Parathyroid adenoma (tissue), 2 donors: ENCODE measurements at regions not wholly inside any gene's neighbourhood (a gene's known extent, or its start where the extent isn't known, plus 50 kb on each side); places are given as distances from the start of the nearest gene placed in this dataset.

ENCODE experiments used
- H2AFZ ChIP-seq: fragments of 300-600 bp; sonication (generic); one replicate; pipeline ENCODE4 v1.7.0; 2017; ENCODE audit warnings: antibody characterized with exemption, mild to moderate bottlenecking
- H3K27ac ChIP-seq: fragments of 300-600 bp; sonication (generic); one replicate; pipeline ENCODE4 v1.7.0; 2017
- H3K27me3 ChIP-seq: fragments of 300-600 bp; sonication (generic); one replicate; pipeline ENCODE4 v1.7.0; 2017; ENCODE audit warnings: low read length; ENCODE audit not compliant: control insufficient read depth, insufficient read depth
- H3K36me3 ChIP-seq: fragments of 300-600 bp; sonication (generic); one replicate; pipeline ENCODE4 v1.7.0; 2017; ENCODE audit warnings: low read length; ENCODE audit not compliant: control insufficient read depth, insufficient read depth
- H3K4me1 ChIP-seq: fragments of 300-600 bp; sonication (generic); one replicate; pipeline ENCODE4 v1.7.0; 2017; ENCODE audit warnings: control low read depth
- H3K4me2 ChIP-seq: fragments of 300-600 bp; sonication (generic); one replicate; pipeline ENCODE4 v1.7.0; 2017; ENCODE audit warnings: low read length
- H3K4me3 ChIP-seq: fragments of 300-600 bp; sonication (generic); one replicate; pipeline ENCODE4 v1.7.0; 2017; ENCODE audit warnings: low read depth, low read length
- H3K79me2 ChIP-seq: fragments of 300-600 bp; sonication (generic); one replicate; pipeline ENCODE4 v1.7.0; 2017; ENCODE audit warnings: control low read depth
- H3K9ac ChIP-seq: fragments of 300-600 bp; sonication (generic); one replicate; pipeline ENCODE4 v1.7.0; 2017; ENCODE audit warnings: mild to moderate bottlenecking
- H3K9me3 ChIP-seq: fragments of 300-600 bp; sonication (generic); one replicate; pipeline ENCODE4 v1.7.0; 2017; ENCODE audit warnings: low read length; ENCODE audit not compliant: control insufficient read depth
- TF ChIP-seq, protein P1 (sequence below): fragments of 300-600 bp; sonication (generic); IDR thresholded peaks from one replicate; pipeline ENCODE4 v1.7.0; 2017; ENCODE audit warnings: antibody characterized with exemption, mild to moderate bottlenecking
- donor health status: primary hyperparathyroidism.

DNA sequence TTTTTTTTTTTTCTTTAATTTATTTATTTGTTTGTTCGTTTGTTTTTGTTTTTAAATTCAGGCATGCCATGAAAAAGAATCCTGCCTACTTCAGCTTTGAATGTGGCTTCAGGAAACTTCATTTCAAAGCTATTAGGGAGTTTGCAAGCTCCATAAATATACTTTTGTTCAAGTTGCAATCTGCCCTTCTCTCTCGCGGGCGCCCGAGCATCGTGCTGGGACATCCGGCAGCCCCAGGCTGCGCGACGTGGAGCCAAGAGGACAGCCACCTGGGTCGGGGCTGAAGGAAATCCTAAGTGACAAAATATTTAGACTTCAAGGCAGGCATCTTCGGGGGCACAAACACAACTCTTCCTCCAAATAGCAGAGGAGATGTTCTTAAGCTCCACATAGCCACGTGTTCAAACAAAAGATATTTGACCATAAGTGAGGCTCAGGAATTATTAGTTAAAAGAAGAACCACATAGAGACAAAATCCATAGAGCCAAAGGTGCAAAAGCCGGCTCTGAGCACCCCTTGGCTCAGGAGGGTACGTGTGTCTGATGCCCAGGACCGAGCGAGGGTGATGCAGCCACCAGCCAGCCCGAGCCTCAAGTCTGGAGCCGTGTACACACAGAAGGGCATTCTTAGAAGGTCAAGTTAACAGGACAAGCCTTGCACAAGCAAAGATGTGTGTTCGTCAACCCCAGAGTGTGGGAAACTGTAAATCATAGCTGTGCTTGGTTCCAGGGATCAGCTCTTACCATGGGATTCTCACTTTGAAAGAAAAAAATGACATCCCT lies 256.5 kb upstream of the SALL3 start:
- Histone ChIP-seq H3K27ac (no peak overlapping the region), H3K4me3 (no peak overlapping the region), H3K36me3 (no peaks in the 10 kb centered on the region), H3K9ac (no peak overlapping the region), H3K4me1 (no peaks in the 10 kb centered on the region), H3K9me3 (no peaks in the 10 kb centered on the region), H3K4me2 (no peak overlapping the region), H2AFZ (no peak overlapping the region), H3K79me2 (no peaks in the 10 kb centered on the region), H3K27me3 (no peaks in the 10 kb centered on the region)
- TF ChIP-seq, protein P1, sequence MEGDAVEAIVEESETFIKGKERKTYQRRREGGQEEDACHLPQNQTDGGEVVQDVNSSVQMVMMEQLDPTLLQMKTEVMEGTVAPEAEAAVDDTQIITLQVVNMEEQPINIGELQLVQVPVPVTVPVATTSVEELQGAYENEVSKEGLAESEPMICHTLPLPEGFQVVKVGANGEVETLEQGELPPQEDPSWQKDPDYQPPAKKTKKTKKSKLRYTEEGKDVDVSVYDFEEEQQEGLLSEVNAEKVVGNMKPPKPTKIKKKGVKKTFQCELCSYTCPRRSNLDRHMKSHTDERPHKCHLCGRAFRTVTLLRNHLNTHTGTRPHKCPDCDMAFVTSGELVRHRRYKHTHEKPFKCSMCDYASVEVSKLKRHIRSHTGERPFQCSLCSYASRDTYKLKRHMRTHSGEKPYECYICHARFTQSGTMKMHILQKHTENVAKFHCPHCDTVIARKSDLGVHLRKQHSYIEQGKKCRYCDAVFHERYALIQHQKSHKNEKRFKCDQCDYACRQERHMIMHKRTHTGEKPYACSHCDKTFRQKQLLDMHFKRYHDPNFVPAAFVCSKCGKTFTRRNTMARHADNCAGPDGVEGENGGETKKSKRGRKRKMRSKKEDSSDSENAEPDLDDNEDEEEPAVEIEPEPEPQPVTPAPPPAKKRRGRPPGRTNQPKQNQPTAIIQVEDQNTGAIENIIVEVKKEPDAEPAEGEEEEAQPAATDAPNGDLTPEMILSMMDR, result no peak

DNA sequence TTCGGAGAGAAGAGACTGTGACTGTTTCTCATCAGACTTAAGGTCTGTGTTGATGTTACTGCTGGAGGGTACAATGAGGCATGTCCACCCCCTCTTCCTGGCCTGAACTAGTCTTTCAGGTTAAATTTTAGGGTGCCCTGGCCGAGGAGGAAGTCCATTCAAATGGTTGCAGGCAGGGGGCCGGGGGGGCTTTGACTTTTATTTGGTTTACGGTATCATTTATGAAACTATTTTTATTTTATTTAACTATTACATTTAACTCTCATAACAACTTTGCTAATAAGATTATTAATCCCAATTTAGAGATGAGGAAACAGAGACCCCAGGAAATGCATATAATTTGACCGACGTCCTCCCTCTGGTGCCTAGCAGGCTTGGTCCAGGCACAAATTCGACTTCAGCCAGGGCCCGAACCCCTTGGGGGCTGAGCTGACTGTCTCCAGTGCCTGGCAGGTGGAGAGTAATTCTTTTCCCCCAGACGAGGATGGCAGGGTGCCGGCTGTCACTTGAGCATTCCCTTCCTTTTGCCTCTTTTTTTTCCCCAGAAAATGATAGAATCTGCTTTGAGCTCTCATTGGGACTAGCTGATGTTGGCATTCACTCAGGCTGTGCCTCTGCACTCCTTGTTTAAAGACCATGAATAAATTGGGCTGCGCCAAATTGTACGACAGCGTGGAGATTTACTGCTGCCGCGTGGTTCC lies 255.3 kb upstream of the SALL3 start:
- H3K79me2 ChIP-seq, result no peaks in the 10 kb centered on the region
- H3K9me3 ChIP-seq, result no peaks in the 10 kb centered on the region
- H3K9ac ChIP-seq, result no peak overlapping the region
- H3K27ac ChIP-seq, result no peak overlapping the region
- no peaks in the 10 kb centered on the region for H3K4me1 ChIP-seq
- H2AFZ ChIP-seq, result no peak overlapping the region
- no peaks in the 10 kb centered on the region for H3K27me3 ChIP-seq
- no peak overlapping the region for H3K4me3 ChIP-seq
- no peaks in the 10 kb centered on the region for H3K36me3 ChIP-seq
- TF ChIP-seq, protein P1, result no peak
- H3K4me2 ChIP-seq, result no peak overlapping the region

DNA sequence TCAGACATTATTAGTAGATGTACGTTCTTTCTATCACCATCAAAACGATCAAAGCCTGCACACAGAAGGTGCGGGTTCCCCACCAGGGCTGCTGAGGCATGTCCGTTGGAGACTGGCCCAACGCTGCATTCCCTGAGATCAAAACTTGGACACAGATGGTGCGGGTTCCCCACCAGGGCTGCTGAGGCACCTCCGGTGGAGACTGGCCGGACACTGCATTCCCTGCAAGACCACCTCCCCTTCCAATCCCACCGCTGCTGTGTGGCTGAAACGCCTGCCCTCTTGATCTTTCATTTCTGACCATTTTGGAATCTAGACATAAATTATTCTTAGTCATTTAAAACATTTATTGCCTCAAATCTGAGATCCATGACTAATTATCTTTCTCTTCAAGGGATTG lies 254.2 kb upstream of the SALL3 start:
- Histone ChIP-seq H3K4me2 (no peak overlapping the region), H3K4me1 (no peaks in the 10 kb centered on the region), H3K79me2 (no peaks in the 10 kb centered on the region), H3K27me3 (no peaks in the 10 kb centered on the region), H3K4me3 (no peak overlapping the region), H2AFZ (no peak overlapping the region), H3K9me3 (no peaks in the 10 kb centered on the region), H3K36me3 (no peaks in the 10 kb centered on the region), H3K27ac (no peak overlapping the region), H3K9ac (no peak overlapping the region)
- TF ChIP-seq, protein P1, result no peak

DNA sequence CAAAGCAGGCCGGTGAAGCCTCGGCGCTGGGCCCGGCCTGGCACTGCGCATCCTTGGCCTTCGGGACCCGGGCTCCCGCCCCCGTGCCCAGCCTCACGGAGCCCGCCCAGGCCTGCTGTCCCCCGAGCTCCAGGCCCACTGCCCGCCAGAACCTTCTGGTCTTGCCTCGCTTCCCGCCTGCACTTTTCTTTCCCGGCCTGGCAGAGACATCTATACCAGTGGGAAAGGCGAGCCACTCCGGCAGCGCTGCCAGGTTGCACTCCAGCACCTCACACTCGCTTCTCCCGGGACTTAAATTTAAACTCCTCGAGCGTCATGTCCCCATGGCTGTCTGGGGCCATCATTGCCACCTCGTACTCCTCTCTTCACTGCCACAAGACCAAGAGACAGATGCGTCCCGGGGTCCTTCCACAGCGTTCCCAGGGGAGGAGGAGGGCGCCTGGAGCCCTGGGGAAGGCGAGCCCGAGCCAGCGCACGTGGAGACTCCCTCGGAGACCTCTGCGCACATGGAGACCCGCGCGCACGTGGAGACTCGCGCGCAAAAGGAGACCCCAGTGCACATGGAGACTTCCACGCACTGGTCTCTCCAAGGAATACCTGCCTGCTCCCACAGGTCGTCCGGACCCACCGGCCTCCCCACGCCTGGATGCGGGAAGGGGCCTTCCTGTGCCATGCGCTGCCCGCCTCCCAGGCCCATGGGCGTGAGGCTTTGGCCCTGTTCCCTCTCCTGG lies 253.1 kb upstream of the SALL3 start:
- H3K4me1 ChIP-seq, result no peaks in the 10 kb centered on the region
- H3K27ac ChIP-seq, result no peak overlapping the region
- H2AFZ ChIP-seq, result no peak overlapping the region
- no peaks in the 10 kb centered on the region for H3K79me2 ChIP-seq
- H3K9ac ChIP-seq, result no peak overlapping the region
- H3K4me2 ChIP-seq, result no peak overlapping the region
- H3K9me3 ChIP-seq, result no peaks in the 10 kb centered on the region
- H3K4me3 ChIP-seq, result no peak overlapping the region
- TF ChIP-seq, protein P1, result no peak
- no peaks in the 10 kb centered on the region for H3K27me3 ChIP-seq
- no peaks in the 10 kb centered on the region for H3K36me3 ChIP-seq
